ENCODE measurements at regions not wholly inside any gene's neighbourhood (a gene's known extent, or its start where the extent isn't known, plus 50 kb on each side); places are given as distances from the start of the nearest gene placed in this dataset.

- WGBS (ENCODE audit: low lambda C conversion rate): 0% methylated on average over 3 of the region's 3 CpGs
- Histone ChIP-seq H4K20me1 (ENCODE audit: insufficient read depth, low read length) (no peaks in the 10 kb centered on the region), H3K9me3 (ENCODE audit: low read length) (no peaks in the 10 kb centered on the region), H3K36me3 (replicated peaks in 1 of 2; ENCODE audit: control insufficient read depth in 1 of 2, insufficient read depth in 2 of 2, low read length in 2 of 2) (no peaks in the 10 kb centered on the region), H3K4me2 (ENCODE audit: low read depth, low read length) (no peak overlapping the region), H3K79me2 (ENCODE audit: insufficient read depth, low read length) (no peaks in the 10 kb centered on the region), H3K4me1 (ENCODE audit: insufficient read depth, low read length) (no peaks in the 10 kb centered on the region), H2AFZ (ENCODE audit: low read length) (no peak overlapping the region), H3K27me3 (ENCODE audit: control insufficient read depth in 1 of 2, insufficient read depth in 2 of 2, low read length in 2 of 2) (no peaks in the 10 kb centered on the region), H3K27ac (ENCODE audit: extremely low read length, insufficient read depth, low read length) (no peak overlapping the region), H3K4me3 (replicated peaks in 1 of 3; ENCODE audit: insufficient read depth in 1 of 3, low read depth in 2 of 3, low read length in 3 of 3) (no peak overlapping the region), H3K9ac (ENCODE audit: insufficient read depth, low read depth, low read length) (no peak overlapping the region)
- in situ Hi-C loops (cut with HindIII; ENCODE audit: extremely low pct_ligation_motif_present, low pct_unique_long_range_greater_than_20kb): no loop called here
- intact Hi-C loops (cut with micrococcal nuclease; ENCODE audit: unreplicated experiment): no loop called here
- BruUV-seq (replicated peaks): no TSS peak
- CTCF ChIA-PET (ENCODE audit: low intra/inter-chr PET ratio, low total read pairs): no interaction called here
- FAIRE-seq: no peak
- no peak for ATAC-seq
- POLR2A ChIA-PET: no interaction called here
- no peak for DNase-seq (ENCODE audit: low spot score)
- TF ChIP-seq HIVEP1 (CRISPR knock-in tag; IDR thresholded peaks at IDR 0.05) (no peak), ZSCAN25 (CRISPR knock-in tag; IDR thresholded peaks at IDR 0.05) (no peak), THAP11 (CRISPR knock-in tag; IDR thresholded peaks at IDR 0.05) (no peak), ZNF768 (CRISPR knock-in tag; IDR thresholded peaks at IDR 0.05) (no peak), ZNF205 (CRISPR knock-in tag; IDR thresholded peaks at IDR 0.05) (no peak), ZNF841 (CRISPR knock-in tag; IDR thresholded peaks at IDR 0.05; ENCODE audit: borderline replicate concordance) (no peak), SAP130 (CRISPR knock-in tag; IDR thresholded peaks at IDR 0.05; ENCODE audit: low read depth) (no peak), ZHX1 (CRISPR knock-in tag; IDR thresholded peaks at IDR 0.05; ENCODE audit: low read depth) (no peak), CENPT (CRISPR knock-in tag; IDR thresholded peaks at IDR 0.05; ENCODE audit: low read depth) (no peak), RARG (CRISPR knock-in tag; IDR thresholded peaks at IDR 0.05; ENCODE audit: low read depth) (no peak), TMF1 (CRISPR knock-in tag; IDR thresholded peaks at IDR 0.05; ENCODE audit: low read depth) (no peak), WIZ (CRISPR knock-in tag; IDR thresholded peaks at IDR 0.05) (no peak), CCAR2 (optimal IDR thresholded peaks at IDR 0.05; ENCODE audit: low read depth, low read length) (no peak), ELF1 (CRISPR knock-in tag; IDR thresholded peaks at IDR 0.05) (no peak), ZNF816 (CRISPR knock-in tag; IDR thresholded peaks at IDR 0.05; ENCODE audit: borderline replicate concordance) (no peak)
- TF ChIP-seq, protein P1, sequence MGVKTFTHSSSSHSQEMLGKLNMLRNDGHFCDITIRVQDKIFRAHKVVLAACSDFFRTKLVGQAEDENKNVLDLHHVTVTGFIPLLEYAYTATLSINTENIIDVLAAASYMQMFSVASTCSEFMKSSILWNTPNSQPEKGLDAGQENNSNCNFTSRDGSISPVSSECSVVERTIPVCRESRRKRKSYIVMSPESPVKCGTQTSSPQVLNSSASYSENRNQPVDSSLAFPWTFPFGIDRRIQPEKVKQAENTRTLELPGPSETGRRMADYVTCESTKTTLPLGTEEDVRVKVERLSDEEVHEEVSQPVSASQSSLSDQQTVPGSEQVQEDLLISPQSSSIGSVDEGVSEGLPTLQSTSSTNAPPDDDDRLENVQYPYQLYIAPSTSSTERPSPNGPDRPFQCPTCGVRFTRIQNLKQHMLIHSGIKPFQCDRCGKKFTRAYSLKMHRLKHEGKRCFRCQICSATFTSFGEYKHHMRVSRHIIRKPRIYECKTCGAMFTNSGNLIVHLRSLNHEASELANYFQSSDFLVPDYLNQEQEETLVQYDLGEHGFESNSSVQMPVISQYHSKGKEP (CRISPR knock-in tag; IDR thresholded peaks at IDR 0.05): no peak
- TF ChIP-seq, protein P2, sequence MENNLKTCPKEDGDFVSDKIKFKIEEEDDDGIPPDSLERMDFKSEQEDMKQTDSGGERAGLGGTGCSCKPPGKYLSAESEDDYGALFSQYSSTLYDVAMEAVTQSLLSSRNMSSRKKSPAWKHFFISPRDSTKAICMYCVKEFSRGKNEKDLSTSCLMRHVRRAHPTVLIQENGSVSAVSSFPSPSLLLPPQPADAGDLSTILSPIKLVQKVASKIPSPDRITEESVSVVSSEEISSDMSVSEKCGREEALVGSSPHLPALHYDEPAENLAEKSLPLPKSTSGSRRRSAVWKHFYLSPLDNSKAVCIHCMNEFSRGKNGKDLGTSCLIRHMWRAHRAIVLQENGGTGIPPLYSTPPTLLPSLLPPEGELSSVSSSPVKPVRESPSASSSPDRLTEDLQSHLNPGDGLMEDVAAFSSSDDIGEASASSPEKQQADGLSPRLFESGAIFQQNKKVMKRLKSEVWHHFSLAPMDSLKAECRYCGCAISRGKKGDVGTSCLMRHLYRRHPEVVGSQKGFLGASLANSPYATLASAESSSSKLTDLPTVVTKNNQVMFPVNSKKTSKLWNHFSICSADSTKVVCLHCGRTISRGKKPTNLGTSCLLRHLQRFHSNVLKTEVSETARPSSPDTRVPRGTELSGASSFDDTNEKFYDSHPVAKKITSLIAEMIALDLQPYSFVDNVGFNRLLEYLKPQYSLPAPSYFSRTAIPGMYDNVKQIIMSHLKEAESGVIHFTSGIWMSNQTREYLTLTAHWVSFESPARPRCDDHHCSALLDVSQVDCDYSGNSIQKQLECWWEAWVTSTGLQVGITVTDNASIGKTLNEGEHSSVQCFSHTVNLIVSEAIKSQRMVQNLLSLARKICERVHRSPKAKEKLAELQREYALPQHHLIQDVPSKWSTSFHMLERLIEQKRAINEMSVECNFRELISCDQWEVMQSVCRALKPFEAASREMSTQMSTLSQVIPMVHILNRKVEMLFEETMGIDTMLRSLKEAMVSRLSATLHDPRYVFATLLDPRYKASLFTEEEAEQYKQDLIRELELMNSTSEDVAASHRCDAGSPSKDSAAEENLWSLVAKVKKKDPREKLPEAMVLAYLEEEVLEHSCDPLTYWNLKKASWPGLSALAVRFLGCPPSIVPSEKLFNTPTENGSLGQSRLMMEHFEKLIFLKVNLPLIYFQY (CRISPR knock-in tag; IDR thresholded peaks at IDR 0.05; ENCODE audit: borderline replicate concordance): no peak
- TF ChIP-seq, protein P3, sequence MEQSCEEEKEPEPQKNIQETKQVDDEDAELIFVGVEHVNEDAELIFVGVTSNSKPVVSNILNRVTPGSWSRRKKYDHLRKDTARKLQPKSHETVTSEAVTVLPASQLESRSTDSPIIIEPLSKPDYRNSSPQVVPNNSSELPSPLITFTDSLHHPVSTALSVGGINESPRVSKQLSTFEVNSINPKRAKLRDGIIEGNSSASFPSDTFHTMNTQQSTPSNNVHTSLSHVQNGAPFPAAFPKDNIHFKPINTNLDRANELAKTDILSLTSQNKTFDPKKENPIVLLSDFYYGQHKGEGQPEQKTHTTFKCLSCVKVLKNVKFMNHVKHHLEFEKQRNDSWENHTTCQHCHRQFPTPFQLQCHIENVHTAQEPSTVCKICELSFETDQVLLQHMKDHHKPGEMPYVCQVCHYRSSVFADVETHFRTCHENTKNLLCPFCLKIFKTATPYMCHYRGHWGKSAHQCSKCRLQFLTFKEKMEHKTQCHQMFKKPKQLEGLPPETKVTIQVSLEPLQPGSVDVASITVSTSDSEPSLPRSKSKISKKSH (CRISPR knock-in tag; IDR thresholded peaks at IDR 0.05; ENCODE audit: borderline replicate concordance): no peak
Observed at GRCh38 chr5:163748934-163749333, 243.5 kb downstream of the MAT2B start.
